PC-3 (cell line): ENCODE measurements at regions not wholly inside any gene's neighbourhood (a gene's known extent, or its start where the extent isn't known, plus 50 kb on each side); places are given as distances from the start of the nearest gene placed in this dataset.

Experiments
- ATAC-seq: fragments of 200-7000 bp; cut with Tn5 transposase; 2 replicates; pipeline ENCODE4 v1.9.1; 2020; ENCODE audit warnings: mild to moderate bottlenecking, moderate library complexity
- BruUV-seq: library from RNA; stranded (reverse); fragments of 400-500 nt; replicated peaks from 2 replicates; lab custom pipeline; 2021; lab: Mats Ljungman, UMichigan
- CTCF ChIA-PET: fragments of 300-600 bp; sonication (Branson Sonifier 250); formaldehyde crosslinking; loops from one replicate; lab custom pipeline; 2022; ENCODE audit warnings: antibody characterized with exemption; lab: Charles Lee
- POLR2A ChIA-PET: fragments of 300-600 bp; sonication (Branson Sonifier 250); formaldehyde crosslinking; loops from one replicate; lab custom pipeline; 2022; ENCODE audit warnings: antibody characterized with exemption; ENCODE audit not compliant: unreplicated experiment; lab: Charles Lee
- DNase-seq: peaks from one replicate; pipeline ENCODE4 v3.0.0-alpha.2; 2015
- H2AFZ ChIP-seq: fragments of 300-600 bp; sonication (generic); 2 replicates; pipeline ENCODE4 v1.6.0; 2016; ENCODE audit warnings: antibody characterized with exemption, low read length
- H3F3A ChIP-seq: fragments of 300-600 bp; sonication (generic); one replicate; pipeline ENCODE4 v1.6.0; 2017; ENCODE audit warnings: antibody characterized with exemption, low read length, control low read depth, mild to moderate bottlenecking; ENCODE audit not compliant: unreplicated experiment
- H3K27ac ChIP-seq: fragments of 300-600 bp; sonication (generic); 2 replicates; pipeline ENCODE4 v1.5.1; 2016; ENCODE audit warnings: mild to moderate bottlenecking, low read length
- H3K27me3 ChIP-seq: fragments of 300-600 bp; sonication (generic); 2 replicates; pipeline ENCODE4 v1.6.1; 2016; ENCODE audit warnings: low read length, mixed read lengths
- H3K36me3 ChIP-seq: fragments of 300-600 bp; sonication (generic); 2 replicates; pipeline ENCODE4 v1.6.1; 2016; ENCODE audit warnings: low read depth, mixed run types, low read length, mixed read lengths
- H3K4me1 ChIP-seq: fragments of 300-600 bp; sonication (generic); 2 replicates; pipeline ENCODE4 v1.5.1; 2016; ENCODE audit warnings: low read length; ENCODE audit not compliant: insufficient read depth
- H3K4me2 ChIP-seq: fragments of 300-600 bp; sonication (generic); 2 replicates; pipeline ENCODE4 v1.6.0; 2016; ENCODE audit warnings: low read length
- H3K4me3 ChIP-seq: fragments of 300-600 bp; sonication (generic); 2 replicates; pipeline ENCODE4 v1.5.1; 2016; ENCODE audit warnings: mild to moderate bottlenecking, low read length, mixed read lengths
- H3K79me2 ChIP-seq: fragments of 300-600 bp; sonication (generic); 2 replicates; pipeline ENCODE4 v1.6.1; 2017; ENCODE audit warnings: low read length, mixed read lengths
- H3K9ac ChIP-seq: fragments of 300-600 bp; sonication (generic); 2 replicates; pipeline ENCODE4 v1.6.0; 2016; ENCODE audit warnings: mild to moderate bottlenecking, low read length
- H3K9me2 ChIP-seq: fragments of 300-600 bp; sonication (generic); replicated peaks from 2 replicates; pipeline ENCODE4 v1.6.1; 2016; ENCODE audit warnings: mixed run types, low read length, mixed read lengths
- H3K9me3 ChIP-seq: fragments of 300-600 bp; sonication (generic); 2 replicates; pipeline ENCODE4 v1.6.1; 2016; ENCODE audit warnings: low read length, mixed read lengths
- H4K20me1 ChIP-seq: fragments of 300-600 bp; sonication (generic); 2 replicates; pipeline ENCODE4 v1.6.1; 2016; ENCODE audit warnings: low read length, mixed read lengths
- CTCF ChIP-seq: fragments of 300-600 bp; sonication (generic); conservative IDR thresholded peaks from 2 replicates; pipeline ENCODE4 v1.5.1; 2017; ENCODE audit warnings: antibody characterized with exemption, low read depth, mild to moderate bottlenecking, low read length
- EZH2 ChIP-seq: fragments of 300-600 bp; sonication (generic); IDR thresholded peaks from one replicate; pipeline ENCODE4 v1.6.1; 2017; ENCODE audit warnings: antibody characterized with exemption, mild to moderate bottlenecking, low read length; ENCODE audit not compliant: unreplicated experiment
- EZH2phosphoT487 ChIP-seq: fragments of 300-600 bp; sonication (generic); IDR thresholded peaks from 2 replicates; pipeline ENCODE4 v1.6.1; 2018; ENCODE audit warnings: mild to moderate bottlenecking, antibody characterized with exemption, low read length, borderline replicate concordance
- intact Hi-C: fragments of 100-400 bp; cut with micrococcal nuclease; formaldehyde crosslinking; loops from 2 replicates; pipeline ENCODE4 v1.9.0; 2023

GRCh38 chr3:153349108-153349499 is 187.1 kb downstream of the RAP2B start:
- no peak for ATAC-seq
- BruUV-seq: no TSS peak

GRCh38 chr3:153350420-153350819 is 188.4 kb downstream of the RAP2B start:
- H3K27ac ChIP-seq: 0 out of 2 replicates have a peak overlapping the region, but pooled peaks have one; percentile 10
- DNase-seq (peak; percentile 92), ATAC-seq (peak; percentile 96)
- peaks cover 30% of the 10 kb centered on the region for H3K4me1 ChIP-seq
- H3K9me3 ChIP-seq: no peaks in the 10 kb centered on the region
- TF ChIP-seq EZH2 (no peak), CTCF (no peak), EZH2phosphoT487 (no peak)
- no peaks in the 10 kb centered on the region for H3K27me3 ChIP-seq
- no peaks in the 10 kb centered on the region for H3K36me3 ChIP-seq
- H3K9me2 ChIP-seq: no peaks in the 10 kb centered on the region
- H3K9ac ChIP-seq: no peak overlapping the region
- no peaks in the 10 kb centered on the region for H3F3A ChIP-seq
- no peak overlapping the region for H2AFZ ChIP-seq
- BruUV-seq: no TSS peak
- no peaks in the 10 kb centered on the region for H4K20me1 ChIP-seq
- H3K4me2 ChIP-seq: peak overlapping the region; percentile 60
- CTCF ChIA-PET: no interaction called here
- intact Hi-C loops: loop anchor here (2.0 kb wide), 1 partner anchor 36 kb away; no protein-coding TSS in a partner anchor
- no peaks in the 10 kb centered on the region for H3K79me2 ChIP-seq
- H3K4me3 ChIP-seq: no peak overlapping the region
- POLR2A ChIA-PET: no interaction called here

More at GRCh38 chr3:153349108-153349499, 187.1 kb downstream of the RAP2B start:
- Histone ChIP-seq H3K4me2 (peak overlapping the region; percentile 11), H3F3A (no peaks in the 10 kb centered on the region), H3K36me3 (no peaks in the 10 kb centered on the region), H3K4me1 (peaks cover 30% of the 10 kb centered on the region), H3K27me3 (no peaks in the 10 kb centered on the region), H2AFZ (no peak overlapping the region), H3K4me3 (no peak overlapping the region), H3K9me2 (no peaks in the 10 kb centered on the region), H3K27ac (no peak overlapping the region), H3K9ac (no peak overlapping the region), H4K20me1 (no peaks in the 10 kb centered on the region), H3K9me3 (no peaks in the 10 kb centered on the region), H3K79me2 (no peaks in the 10 kb centered on the region)
- DNase-seq: no peak
- ChIA-PET POLR2A (no interaction called here), CTCF (interaction anchor here (0.6 kb wide), 1 partner anchor 18 kb away, joined by 4 read pairs; no protein-coding TSS in a partner anchor)
- TF ChIP-seq CTCF: no peak
- no peak for TF ChIP-seq EZH2
- no peak for TF ChIP-seq EZH2phosphoT487
- intact Hi-C loops: no loop called here

- ChIA-PET POLR2A (no interaction called here), CTCF (no interaction called here)
- Histone ChIP-seq H2AFZ (no peak overlapping the region), H3K27ac (no peak overlapping the region), H3K4me3 (no peak overlapping the region), H3K27me3 (no peaks in the 10 kb centered on the region), H3K4me1 (peaks cover 21% of the 10 kb centered on the region), H3K36me3 (no peaks in the 10 kb centered on the region), H4K20me1 (no peaks in the 10 kb centered on the region), H3K9me2 (no peaks in the 10 kb centered on the region), H3K4me2 (no peak overlapping the region), H3F3A (no peaks in the 10 kb centered on the region), H3K9me3 (no peaks in the 10 kb centered on the region), H3K79me2 (no peaks in the 10 kb centered on the region), H3K9ac (no peak overlapping the region)
- intact Hi-C loops: no loop called here
- DNase-seq: no peak
- no peak for ATAC-seq
- BruUV-seq: no TSS peak
- no peak for TF ChIP-seq EZH2
- TF ChIP-seq CTCF: no peak
- TF ChIP-seq EZH2phosphoT487: no peak
Observed at GRCh38 chr3:153354641-153355040, 192.6 kb downstream of the RAP2B start.
